GM19023 (cell line): ENCODE measurements at regions not wholly inside any gene's neighbourhood (a gene's known extent, or its start where the extent isn't known, plus 50 kb on each side); places are given as distances from the start of the nearest gene placed in this dataset.
"Not testable (repeated sequence)": the region's sequence is repeated elsewhere in the genome, so short reads cannot be mapped to it uniquely, and the experiment has no call there.

ENCODE experiments used
- ATAC-seq: cut with Tn5 transposase; IDR thresholded peaks from one replicate; pipeline ENCODE4 v1.9.1; 2021; ENCODE audit warnings: mild to moderate bottlenecking, moderate library complexity; ENCODE audit not compliant: unreplicated experiment

DNA sequence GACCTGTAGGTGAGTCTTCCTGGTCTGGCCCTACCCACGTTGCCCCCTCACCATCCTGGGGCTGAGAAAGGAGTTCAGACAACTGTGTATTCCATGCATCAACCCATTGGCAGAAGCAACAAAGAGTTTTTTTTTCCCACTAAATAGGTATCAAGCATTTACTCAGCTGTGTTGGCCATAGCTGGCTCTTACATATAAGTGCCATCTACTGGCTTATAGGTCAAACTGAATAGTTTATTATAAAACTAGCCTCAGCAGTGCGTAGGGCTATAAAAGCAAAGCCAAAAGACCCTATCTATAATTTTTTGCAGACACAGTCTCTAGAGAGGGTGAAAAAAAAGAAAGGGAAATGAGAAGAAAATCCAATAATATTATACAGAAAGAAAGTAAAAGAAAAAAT, 765.2 kb upstream of the MGAT4C start:
- no peak for ATAC-seq

GRCh38 chr12:87020071-87020470, 763.9 kb upstream of the MGAT4C start:
- ATAC-seq: no peak

GRCh38 chr12:87015352-87015751, 759.2 kb upstream of the MGAT4C start:
- ATAC-seq: no peak

DNA sequence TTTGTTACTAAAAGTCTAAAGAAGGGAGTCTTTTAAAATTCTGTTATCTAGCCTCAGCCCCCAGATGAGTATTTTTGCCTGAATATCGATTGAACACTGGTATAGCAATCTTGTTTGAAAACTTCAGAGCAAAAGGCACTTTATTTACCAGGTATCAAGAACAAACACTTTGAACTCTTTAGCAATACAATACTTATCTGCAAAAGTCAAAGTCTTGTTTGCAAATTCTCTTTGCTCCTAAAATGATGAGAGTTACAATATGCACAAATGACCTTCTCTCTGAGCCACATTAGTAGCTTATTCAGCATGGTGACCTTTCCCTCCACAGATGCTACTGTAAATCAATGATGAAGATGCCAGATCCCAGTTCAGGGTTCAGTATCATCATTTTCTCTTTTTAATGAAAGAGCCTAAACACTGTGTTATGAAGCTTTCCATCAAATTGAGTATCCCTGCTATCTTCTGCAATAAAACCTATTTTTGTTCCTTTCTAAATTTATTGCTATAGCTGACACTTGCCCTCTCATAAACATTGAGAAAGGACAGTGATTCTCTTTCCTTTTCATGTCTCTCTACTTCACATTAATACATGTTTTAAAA, 752.7 kb upstream of the MGAT4C start:
- ATAC-seq: no peak

- ATAC-seq: no peak
Measured at GRCh38 chr12:87001102-87001501, 744.9 kb upstream of the MGAT4C start.

- no peak for ATAC-seq
Measured at GRCh38 chr12:86985298-86985697, 729.1 kb upstream of the MGAT4C start.

- not testable (repeated sequence) for ATAC-seq
Measured at GRCh38 chr12:86970595-86970994, 714.4 kb upstream of the MGAT4C start.

DNA sequence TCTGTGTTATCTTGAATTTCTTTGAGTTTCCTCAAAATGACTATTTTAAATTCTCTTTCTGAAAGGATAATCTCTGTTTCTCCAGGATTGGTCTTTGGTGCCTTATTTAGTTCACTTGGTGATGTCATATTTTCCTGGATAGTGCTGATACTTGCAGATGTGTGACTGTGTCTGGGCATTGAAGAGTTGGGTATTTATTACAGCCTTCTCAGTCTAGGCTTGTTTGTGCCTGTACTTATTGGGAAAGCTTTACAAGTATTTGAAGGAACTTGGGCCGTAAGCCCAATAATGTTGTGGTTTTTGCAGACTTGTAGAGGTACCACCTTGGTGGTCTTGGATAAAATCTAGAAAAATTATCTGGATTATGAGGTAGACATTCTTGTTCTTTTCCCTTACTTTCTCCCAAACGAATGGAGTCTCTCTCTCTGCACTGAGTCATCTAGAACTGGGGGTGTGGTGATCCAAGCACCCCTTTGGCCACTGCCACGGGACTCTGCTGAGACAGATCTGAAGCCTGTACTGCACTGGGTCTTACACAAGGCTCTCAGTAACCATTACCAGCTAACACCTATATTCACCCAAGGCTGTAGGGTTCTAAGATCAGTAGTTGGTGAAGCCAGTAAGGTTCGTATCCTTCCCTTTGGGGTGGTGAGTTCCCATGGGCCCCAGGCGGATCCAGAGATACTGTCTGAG, 703.7 kb upstream of the MGAT4C start:
- no peak for ATAC-seq

- no peak for ATAC-seq
Measured at GRCh38 chr12:86950444-86950843, 694.3 kb upstream of the MGAT4C start.

GRCh38 chr12:86950043-86950442, 693.9 kb upstream of the MGAT4C start:
- no peak for ATAC-seq

DNA sequence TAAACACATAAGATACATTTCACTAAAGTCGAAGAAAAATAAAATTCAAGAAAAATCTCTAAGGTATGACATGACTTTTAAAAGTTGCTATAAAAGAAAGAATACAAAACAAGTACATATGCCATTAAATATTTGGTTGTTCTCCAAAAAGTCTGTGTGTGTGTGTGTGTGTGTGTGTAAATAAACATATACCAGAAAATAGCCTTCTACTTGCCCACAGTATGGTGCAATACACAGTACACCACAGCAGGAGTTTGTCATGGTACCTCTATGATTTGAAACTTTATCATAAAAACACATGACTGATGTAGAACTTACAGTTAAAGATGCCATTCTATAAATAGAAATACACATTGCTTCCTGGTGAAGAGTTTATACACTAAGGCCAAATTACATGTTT, 692.7 kb upstream of the MGAT4C start:
- ATAC-seq: no peak

GRCh38 chr12:86945685-86946196, 689.5 kb upstream of the MGAT4C start:
- no peak for ATAC-seq

DNA sequence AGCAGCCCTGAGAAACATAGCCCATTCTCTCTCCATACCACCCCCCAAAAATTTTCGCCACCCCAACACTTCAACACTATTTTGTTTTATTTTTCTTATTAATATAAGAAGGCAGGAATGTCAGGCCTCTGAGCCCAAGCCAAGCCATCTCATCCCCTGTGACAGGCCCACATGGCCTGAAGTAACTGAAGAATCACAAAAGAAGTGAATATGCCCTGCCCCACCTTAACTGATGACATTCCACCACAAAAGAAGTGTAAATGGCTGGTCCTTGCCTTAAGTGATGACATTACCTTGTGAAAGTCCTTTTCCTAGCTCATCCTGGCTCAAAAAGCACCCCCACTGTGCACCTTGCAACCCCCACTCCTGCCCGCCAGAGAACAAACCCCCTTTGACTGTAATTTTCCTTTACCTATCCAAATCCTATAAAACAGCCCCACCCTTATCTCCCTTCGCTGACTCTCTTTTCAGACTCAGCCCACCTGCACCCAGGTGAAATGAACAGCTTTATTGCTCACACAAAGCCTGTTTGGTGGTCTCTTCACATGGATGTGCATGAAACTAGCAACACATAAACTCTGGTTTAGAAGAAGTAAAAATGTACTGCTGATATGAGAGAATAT, 688.1 kb upstream of the MGAT4C start:
- ATAC-seq: not testable (repeated sequence)

GRCh38 chr12:86931714-86932113, 675.5 kb upstream of the MGAT4C start:
- ATAC-seq: no peak

DNA sequence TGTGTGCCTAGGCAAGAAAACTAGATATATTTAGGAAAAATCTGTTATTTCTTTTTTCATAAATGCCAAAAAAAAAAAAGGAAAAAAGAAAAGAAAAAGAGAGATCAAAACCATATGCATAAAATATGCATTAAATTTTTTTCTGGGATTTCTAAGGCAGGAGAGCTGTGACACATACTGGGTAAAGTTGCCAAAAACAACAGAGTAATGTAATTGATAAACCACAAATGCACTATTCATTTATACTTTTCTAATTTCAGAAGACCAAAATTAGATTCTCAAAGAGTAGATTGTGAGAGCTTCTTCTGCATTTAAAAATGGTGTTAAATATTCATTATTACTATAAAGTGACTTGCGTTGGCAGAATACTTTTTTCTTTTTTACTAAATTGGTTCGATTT, 673.8 kb upstream of the MGAT4C start:
- ATAC-seq: no peak

DNA sequence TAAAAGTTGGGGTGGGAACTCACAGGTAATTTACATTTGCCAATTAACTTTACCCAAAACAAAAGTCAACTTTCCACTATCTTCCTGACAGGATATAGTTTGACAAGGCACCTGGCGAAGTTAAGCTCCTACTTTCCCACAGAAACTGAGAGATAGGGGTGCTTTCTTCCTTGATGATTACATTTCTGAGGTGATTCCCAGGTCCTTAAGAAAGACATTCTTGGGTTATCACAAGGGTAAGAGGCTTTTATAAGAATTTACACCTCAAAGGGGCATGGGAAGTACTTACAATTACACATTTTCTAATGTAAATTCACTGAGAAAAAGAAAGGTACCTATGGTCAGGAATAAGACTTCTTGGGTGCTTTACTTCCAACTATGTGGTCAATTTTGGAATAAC, 660.9 kb upstream of the MGAT4C start:
- no peak for ATAC-seq

GRCh38 chr12:86914721-86915120, 658.5 kb upstream of the MGAT4C start:
- ATAC-seq: no peak

- ATAC-seq: no peak
Measured at GRCh38 chr12:86911973-86912372, 655.8 kb upstream of the MGAT4C start.

GRCh38 chr12:86903159-86903558, 647.0 kb upstream of the MGAT4C start:
- no peak for ATAC-seq

GRCh38 chr12:86860776-86861175, 604.6 kb upstream of the MGAT4C start:
- ATAC-seq: no peak

- no peak for ATAC-seq
Measured at GRCh38 chr12:86852451-86852850, 596.3 kb upstream of the MGAT4C start.

DNA sequence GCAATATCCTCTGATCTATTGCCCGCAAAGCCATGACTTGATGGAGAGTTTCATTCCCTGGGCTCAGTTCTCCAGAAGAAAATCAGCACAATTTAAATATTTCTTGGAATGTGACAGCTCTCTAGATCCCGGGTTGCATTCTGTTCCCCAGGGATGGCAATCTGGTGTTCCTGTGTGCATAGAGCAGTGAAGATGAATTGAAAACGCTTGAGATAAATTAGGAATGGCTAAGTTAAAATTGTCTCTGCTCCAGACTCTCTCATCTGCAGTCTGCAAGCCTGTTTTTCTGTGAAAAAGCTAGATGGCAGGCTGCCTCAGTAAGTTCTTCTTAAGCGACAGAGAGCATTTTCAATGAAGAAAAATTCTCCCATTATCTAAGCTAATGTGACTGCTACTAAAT, 582.5 kb upstream of the MGAT4C start:
- no peak for ATAC-seq
